HEK293 (cell line): ENCODE measurements at regions not wholly inside any gene's neighbourhood (a gene's known extent, or its start where the extent isn't known, plus 50 kb on each side); places are given as distances from the start of the nearest gene placed in this dataset.

Experiments
- CTCF ChIA-PET: fragments of 350-600 bp; formaldehyde crosslinking; extraction: SDS; loops from one replicate; lab custom pipeline; 2021; ENCODE audit warnings: antibody characterized with exemption; lab: Yijun Ruan, JAX
- POLR2A ChIA-PET: fragments of 300-600 bp; formaldehyde crosslinking; extraction: SDS; loops from one replicate; lab custom pipeline; 2020; ENCODE audit warnings: antibody characterized with exemption, inconsistent platforms; lab: Yijun Ruan, JAX
- H3K27ac ChIP-seq: fragments of 200-500 bp; sonication (Bioruptor generic); 2 replicates; pipeline ENCODE4 v1.5.1; 2014; ENCODE audit warnings: low read depth, low read length, control low read depth, inconsistent platforms; ENCODE audit errors: extremely low read depth
- H3K36me3 ChIP-seq, 2 experiments: fragments of 200-500 bp in 1 of 2; sonication (Bioruptor generic) in 1 of 2; 1 replicate in 1 of 2; 2 replicates in 1 of 2; pipeline ENCODE4 v1.5.1; 2014 to 2017; ENCODE audit warnings: inconsistent platforms in 2 of 2, low read length in 2 of 2; ENCODE audit not compliant: control insufficient read depth in 2 of 2, insufficient read depth in 1 of 2
- H3K4me1 ChIP-seq: fragments of 200-500 bp; sonication (Bioruptor generic); 2 replicates; pipeline ENCODE4 v1.5.1; 2014; ENCODE audit warnings: mild to moderate bottlenecking, low read length, inconsistent platforms; ENCODE audit not compliant: control insufficient read depth, insufficient read depth
- H3K4me3 ChIP-seq: 2 replicates; pipeline ENCODE4 v1.5.1; 2011; ENCODE audit warnings: low read depth, mild to moderate bottlenecking, control low read depth, low read length, moderate library complexity
- H3K9me3 ChIP-seq: fragments of 200-500 bp; sonication (Bioruptor generic); 2 replicates; pipeline ENCODE4 v1.5.1; 2014; ENCODE audit warnings: low read depth, low read length, inconsistent platforms; ENCODE audit not compliant: control insufficient read depth, insufficient read depth
- EGR2 ChIP-seq: fragments of 450-650 bp; formaldehyde crosslinking; IDR thresholded peaks from 2 replicates; pipeline ENCODE4 v1.5.1; 2016; ENCODE audit warnings: low read depth, missing biosample characterization, missing genetic modification characterization
- GFI1B ChIP-seq: fragments of 450-650 bp; formaldehyde crosslinking; IDR thresholded peaks from 2 replicates; pipeline ENCODE4 v1.5.1; 2016; ENCODE audit warnings: missing biosample characterization, missing genetic modification characterization
- HOXD13 ChIP-seq: sonication (generic); formaldehyde crosslinking; IDR thresholded peaks from 2 replicates; pipeline ENCODE4 v1.8.0; 2022; ENCODE audit warnings: missing genetic modification reagents, borderline replicate concordance
- KLF9 ChIP-seq: fragments of 450-650 bp; formaldehyde crosslinking; IDR thresholded peaks from 2 replicates; pipeline ENCODE4 v1.5.1; 2016; ENCODE audit warnings: missing biosample characterization, missing genetic modification characterization, low read depth
- PRDM1 ChIP-seq: fragments of 450-650 bp; formaldehyde crosslinking; IDR thresholded peaks from 2 replicates; pipeline ENCODE4; 2016; ENCODE audit warnings: missing biosample characterization, missing genetic modification characterization
- RBAK ChIP-seq: fragments of 450-650 bp; formaldehyde crosslinking; IDR thresholded peaks from 2 replicates; pipeline ENCODE4 v1.5.1; 2016; ENCODE audit warnings: missing biosample characterization, missing genetic modification characterization
- SCRT1 ChIP-seq: fragments of 450-650 bp; formaldehyde crosslinking; IDR thresholded peaks from 2 replicates; pipeline ENCODE4 v1.5.1; 2016; ENCODE audit warnings: missing biosample characterization, missing genetic modification characterization, borderline replicate concordance
- ZBTB7A ChIP-seq: fragments of 450-650 bp; formaldehyde crosslinking; IDR thresholded peaks from 2 replicates; pipeline ENCODE4 v1.5.1; 2016; ENCODE audit warnings: low read depth, missing biosample characterization, missing genetic modification characterization
- ZNF10 ChIP-seq: fragments of 450-650 bp; formaldehyde crosslinking; IDR thresholded peaks from 2 replicates; pipeline ENCODE4 v1.5.1; 2017; ENCODE audit warnings: missing biosample characterization, missing genetic modification characterization
- ZNF112 ChIP-seq: fragments of 450-650 bp; formaldehyde crosslinking; IDR thresholded peaks from 2 replicates; pipeline ENCODE4 v1.5.0; 2017; ENCODE audit warnings: missing biosample characterization, missing genetic modification characterization
- ZNF133 ChIP-seq: fragments of 450-650 bp; formaldehyde crosslinking; IDR thresholded peaks from 2 replicates; pipeline ENCODE4 v1.5.1; 2016; ENCODE audit warnings: missing biosample characterization, missing genetic modification characterization
- ZNF169 ChIP-seq: fragments of 450-650 bp; formaldehyde crosslinking; IDR thresholded peaks from 2 replicates; pipeline ENCODE4 v1.5.1; 2016; ENCODE audit warnings: missing biosample characterization, missing genetic modification characterization
- ZNF214 ChIP-seq: fragments of 450-650 bp; formaldehyde crosslinking; IDR thresholded peaks from 2 replicates; pipeline ENCODE4 v1.5.1; 2017; ENCODE audit warnings: missing biosample characterization, mild to moderate bottlenecking, missing genetic modification characterization, borderline replicate concordance
- ZNF394 ChIP-seq: fragments of 450-650 bp; formaldehyde crosslinking; IDR thresholded peaks from 2 replicates; pipeline ENCODE4 v1.5.1; 2016; ENCODE audit warnings: missing biosample characterization, missing genetic modification characterization, mild to moderate bottlenecking, moderate library complexity, borderline replicate concordance
- ZNF514 ChIP-seq: fragments of 450-650 bp; formaldehyde crosslinking; IDR thresholded peaks from 2 replicates; pipeline ENCODE4 v1.5.1; 2016; ENCODE audit warnings: missing biosample characterization, missing genetic modification characterization
- ZNF530 ChIP-seq: fragments of 450-650 bp; formaldehyde crosslinking; IDR thresholded peaks from 2 replicates; pipeline ENCODE4 v1.5.1; 2016; ENCODE audit warnings: low read depth, missing biosample characterization, missing genetic modification characterization
- ZNF549 ChIP-seq: fragments of 450-650 bp; IDR thresholded peaks from 2 replicates; pipeline ENCODE4 v1.5.1; 2018; ENCODE audit warnings: missing biosample characterization, missing genetic modification characterization, mild to moderate bottlenecking, inconsistent platforms, moderate library complexity
- ZNF571 ChIP-seq: fragments of 450-650 bp; formaldehyde crosslinking; IDR thresholded peaks from 2 replicates; pipeline ENCODE4 v1.5.0; 2017; ENCODE audit warnings: missing biosample characterization, missing genetic modification characterization
- ZNF621 ChIP-seq: fragments of 450-650 bp; formaldehyde crosslinking; IDR thresholded peaks from 2 replicates; pipeline ENCODE4 v1.5.1; 2017; ENCODE audit warnings: missing biosample characterization, missing genetic modification characterization
- ZNF747 ChIP-seq: fragments of 450-650 bp; formaldehyde crosslinking; IDR thresholded peaks from 2 replicates; pipeline ENCODE4 v1.5.1; 2016; ENCODE audit warnings: missing biosample characterization, missing genetic modification characterization
- ZNF792 ChIP-seq: fragments of 450-650 bp; formaldehyde crosslinking; IDR thresholded peaks from 2 replicates; pipeline ENCODE4 v1.5.1; 2016; ENCODE audit warnings: missing biosample characterization, missing genetic modification characterization
- TF ChIP-seq, protein P1 (sequence below): fragments of 450-650 bp; formaldehyde crosslinking; conservative IDR thresholded peaks from 2 replicates; pipeline ENCODE4 v1.5.1; 2016; ENCODE audit warnings: low read depth, missing biosample characterization, missing genetic modification characterization
- TF ChIP-seq, protein P2 (sequence below): fragments of 450-650 bp; formaldehyde crosslinking; IDR thresholded peaks from 2 replicates; pipeline ENCODE4 v1.5.1; 2017; ENCODE audit warnings: missing biosample characterization, missing genetic modification characterization
- TF ChIP-seq, protein P3 (sequence below): fragments of 450-650 bp; formaldehyde crosslinking; IDR thresholded peaks from 2 replicates; pipeline ENCODE4 v1.5.1; 2016; ENCODE audit warnings: missing biosample characterization, missing genetic modification characterization
- TF ChIP-seq, protein P4 (sequence below): fragments of 450-650 bp; formaldehyde crosslinking; IDR thresholded peaks from 2 replicates; pipeline ENCODE4 v1.5.1; 2017; ENCODE audit warnings: missing biosample characterization, missing genetic modification characterization

- Histone ChIP-seq H3K9me3 (no peaks in the 10 kb centered on the region), H3K4me3 (no peak overlapping the region), H3K27ac (no peak overlapping the region), H3K36me3 (no peaks in the 10 kb centered on the region), H3K4me1 (no peaks in the 10 kb centered on the region)
- POLR2A ChIA-PET: no interaction called here
- TF ChIP-seq, protein P1, sequence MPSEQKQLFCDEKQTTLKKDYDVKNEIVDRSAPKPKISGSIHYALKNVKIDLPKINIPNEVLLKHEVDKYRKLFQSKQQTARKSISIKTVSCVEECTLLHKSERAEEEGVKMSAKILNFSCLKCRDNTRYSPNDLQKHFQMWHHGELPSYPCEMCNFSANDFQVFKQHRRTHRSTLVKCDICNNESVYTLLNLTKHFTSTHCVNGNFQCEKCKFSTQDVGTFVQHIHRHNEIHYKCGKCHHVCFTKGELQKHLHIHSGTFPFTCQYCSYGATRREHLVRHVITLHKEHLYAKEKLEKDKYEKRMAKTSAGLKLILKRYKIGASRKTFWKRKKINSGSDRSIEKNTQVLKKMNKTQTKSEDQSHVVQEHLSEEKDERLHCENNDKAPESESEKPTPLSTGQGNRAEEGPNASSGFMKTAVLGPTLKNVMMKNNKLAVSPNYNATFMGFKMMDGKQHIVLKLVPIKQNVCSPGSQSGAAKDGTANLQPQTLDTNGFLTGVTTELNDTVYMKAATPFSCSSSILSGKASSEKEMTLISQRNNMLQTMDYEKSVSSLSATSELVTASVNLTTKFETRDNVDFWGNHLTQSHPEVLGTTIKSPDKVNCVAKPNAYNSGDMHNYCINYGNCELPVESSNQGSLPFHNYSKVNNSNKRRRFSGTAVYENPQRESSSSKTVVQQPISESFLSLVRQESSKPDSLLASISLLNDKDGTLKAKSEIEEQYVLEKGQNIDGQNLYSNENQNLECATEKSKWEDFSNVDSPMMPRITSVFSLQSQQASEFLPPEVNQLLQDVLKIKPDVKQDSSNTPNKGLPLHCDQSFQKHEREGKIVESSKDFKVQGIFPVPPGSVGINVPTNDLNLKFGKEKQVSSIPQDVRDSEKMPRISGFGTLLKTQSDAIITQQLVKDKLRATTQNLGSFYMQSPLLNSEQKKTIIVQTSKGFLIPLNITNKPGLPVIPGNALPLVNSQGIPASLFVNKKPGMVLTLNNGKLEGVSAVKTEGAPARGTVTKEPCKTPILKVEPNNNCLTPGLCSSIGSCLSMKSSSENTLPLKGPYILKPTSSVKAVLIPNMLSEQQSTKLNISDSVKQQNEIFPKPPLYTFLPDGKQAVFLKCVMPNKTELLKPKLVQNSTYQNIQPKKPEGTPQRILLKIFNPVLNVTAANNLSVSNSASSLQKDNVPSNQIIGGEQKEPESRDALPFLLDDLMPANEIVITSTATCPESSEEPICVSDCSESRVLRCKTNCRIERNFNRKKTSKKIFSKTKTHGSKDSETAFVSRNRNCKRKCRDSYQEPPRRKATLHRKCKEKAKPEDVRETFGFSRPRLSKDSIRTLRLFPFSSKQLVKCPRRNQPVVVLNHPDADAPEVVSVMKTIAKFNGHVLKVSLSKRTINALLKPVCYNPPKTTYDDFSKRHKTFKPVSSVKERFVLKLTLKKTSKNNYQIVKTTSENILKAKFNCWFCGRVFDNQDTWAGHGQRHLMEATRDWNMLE: no peak
- TF ChIP-seq KLF9: no peak
- TF ChIP-seq, protein P2, sequence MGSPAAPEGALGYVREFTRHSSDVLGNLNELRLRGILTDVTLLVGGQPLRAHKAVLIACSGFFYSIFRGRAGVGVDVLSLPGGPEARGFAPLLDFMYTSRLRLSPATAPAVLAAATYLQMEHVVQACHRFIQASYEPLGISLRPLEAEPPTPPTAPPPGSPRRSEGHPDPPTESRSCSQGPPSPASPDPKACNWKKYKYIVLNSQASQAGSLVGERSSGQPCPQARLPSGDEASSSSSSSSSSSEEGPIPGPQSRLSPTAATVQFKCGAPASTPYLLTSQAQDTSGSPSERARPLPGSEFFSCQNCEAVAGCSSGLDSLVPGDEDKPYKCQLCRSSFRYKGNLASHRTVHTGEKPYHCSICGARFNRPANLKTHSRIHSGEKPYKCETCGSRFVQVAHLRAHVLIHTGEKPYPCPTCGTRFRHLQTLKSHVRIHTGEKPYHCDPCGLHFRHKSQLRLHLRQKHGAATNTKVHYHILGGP (tag by site-specific recombination): no peak
- TF ChIP-seq ZNF747 (tag by site-specific recombination): no peak
- TF ChIP-seq PRDM1 (tag by site-specific recombination): no peak
- no peak for TF ChIP-seq ZNF530
- CTCF ChIA-PET: no interaction called here
These were observed 357.1 kb downstream of the EN1 start for GRCh38 chr2:118490330-118490729.

DNA sequence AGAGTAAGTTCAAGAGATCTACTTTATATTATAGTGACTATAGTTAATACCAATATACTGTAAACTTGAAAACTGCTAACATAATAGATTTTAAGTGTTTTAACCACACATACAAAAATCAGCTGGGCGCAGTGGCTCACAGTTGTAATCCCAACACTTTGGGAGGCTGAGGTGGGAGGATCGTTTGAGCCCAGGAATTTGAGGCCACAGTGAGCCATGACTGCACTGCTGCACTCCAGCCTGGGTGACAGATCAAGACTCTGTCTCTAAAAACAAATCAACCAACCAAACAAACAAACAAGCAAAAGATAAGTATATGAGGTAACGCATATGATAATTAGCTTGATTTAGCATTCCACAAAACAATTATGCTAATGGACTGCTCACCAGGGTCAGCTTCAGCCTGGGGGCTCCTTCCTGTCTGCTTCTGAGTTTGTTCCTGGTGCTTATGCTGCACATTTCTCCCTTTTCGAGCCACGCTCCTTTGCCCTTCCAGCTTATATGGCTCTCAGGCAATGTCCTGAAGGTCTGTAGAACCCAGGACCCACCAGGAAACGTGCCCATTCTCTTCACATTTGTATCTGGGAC, 357.6 kb downstream of the EN1 start:
- CTCF ChIA-PET: no interaction called here
- H3K9me3 ChIP-seq: no peaks in the 10 kb centered on the region
- H3K4me3 ChIP-seq: no peak overlapping the region
- H3K4me1 ChIP-seq: no peaks in the 10 kb centered on the region
- no peak for TF ChIP-seq HOXD13
- TF ChIP-seq ZNF112: no peak
- no peak for TF ChIP-seq ZNF549 (tag by site-specific recombination)
- no peak for TF ChIP-seq ZNF571 (tag by site-specific recombination)
- TF ChIP-seq ZNF792 (tag by site-specific recombination): no peak
- no peak for TF ChIP-seq ZBTB7A (tag by site-specific recombination)
- TF ChIP-seq SCRT1 (tag by site-specific recombination): no peak
- TF ChIP-seq RBAK (tag by site-specific recombination): no peak
- TF ChIP-seq ZNF621 (tag by site-specific recombination): no peak
- TF ChIP-seq, protein P3, sequence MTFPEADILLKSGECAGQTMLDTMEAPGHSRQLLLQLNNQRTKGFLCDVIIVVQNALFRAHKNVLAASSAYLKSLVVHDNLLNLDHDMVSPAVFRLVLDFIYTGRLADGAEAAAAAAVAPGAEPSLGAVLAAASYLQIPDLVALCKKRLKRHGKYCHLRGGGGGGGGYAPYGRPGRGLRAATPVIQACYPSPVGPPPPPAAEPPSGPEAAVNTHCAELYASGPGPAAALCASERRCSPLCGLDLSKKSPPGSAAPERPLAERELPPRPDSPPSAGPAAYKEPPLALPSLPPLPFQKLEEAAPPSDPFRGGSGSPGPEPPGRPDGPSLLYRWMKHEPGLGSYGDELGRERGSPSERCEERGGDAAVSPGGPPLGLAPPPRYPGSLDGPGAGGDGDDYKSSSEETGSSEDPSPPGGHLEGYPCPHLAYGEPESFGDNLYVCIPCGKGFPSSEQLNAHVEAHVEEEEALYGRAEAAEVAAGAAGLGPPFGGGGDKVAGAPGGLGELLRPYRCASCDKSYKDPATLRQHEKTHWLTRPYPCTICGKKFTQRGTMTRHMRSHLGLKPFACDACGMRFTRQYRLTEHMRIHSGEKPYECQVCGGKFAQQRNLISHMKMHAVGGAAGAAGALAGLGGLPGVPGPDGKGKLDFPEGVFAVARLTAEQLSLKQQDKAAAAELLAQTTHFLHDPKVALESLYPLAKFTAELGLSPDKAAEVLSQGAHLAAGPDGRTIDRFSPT (tag by site-specific recombination): no peak
- no peak for TF ChIP-seq ZNF514 (tag by site-specific recombination)
- no peak for TF ChIP-seq EGR2 (tag by site-specific recombination)
- no peak for TF ChIP-seq ZNF10
- no peak for TF ChIP-seq ZNF169 (tag by site-specific recombination)
- no peak for TF ChIP-seq ZNF214 (tag by site-specific recombination)
- TF ChIP-seq ZNF394 (tag by site-specific recombination): no peak
- TF ChIP-seq GFI1B: no peak
- TF ChIP-seq, protein P4, sequence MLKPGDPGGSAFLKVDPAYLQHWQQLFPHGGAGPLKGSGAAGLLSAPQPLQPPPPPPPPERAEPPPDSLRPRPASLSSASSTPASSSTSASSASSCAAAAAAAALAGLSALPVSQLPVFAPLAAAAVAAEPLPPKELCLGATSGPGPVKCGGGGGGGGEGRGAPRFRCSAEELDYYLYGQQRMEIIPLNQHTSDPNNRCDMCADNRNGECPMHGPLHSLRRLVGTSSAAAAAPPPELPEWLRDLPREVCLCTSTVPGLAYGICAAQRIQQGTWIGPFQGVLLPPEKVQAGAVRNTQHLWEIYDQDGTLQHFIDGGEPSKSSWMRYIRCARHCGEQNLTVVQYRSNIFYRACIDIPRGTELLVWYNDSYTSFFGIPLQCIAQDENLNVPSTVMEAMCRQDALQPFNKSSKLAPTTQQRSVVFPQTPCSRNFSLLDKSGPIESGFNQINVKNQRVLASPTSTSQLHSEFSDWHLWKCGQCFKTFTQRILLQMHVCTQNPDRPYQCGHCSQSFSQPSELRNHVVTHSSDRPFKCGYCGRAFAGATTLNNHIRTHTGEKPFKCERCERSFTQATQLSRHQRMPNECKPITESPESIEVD (tag by site-specific recombination): no peak
- no peak for TF ChIP-seq ZNF133 (tag by site-specific recombination)
- POLR2A ChIA-PET: no interaction called here
- H3K36me3 ChIP-seq: no peaks in the 10 kb centered on the region
- H3K27ac ChIP-seq: no peak overlapping the region
